ENCODE measurements at regions not wholly inside any gene's neighbourhood (a gene's known extent, or its start where the extent isn't known, plus 50 kb on each side); places are given as distances from the start of the nearest gene placed in this dataset.
"Not testable (repeated sequence)": the region's sequence is repeated elsewhere in the genome, so short reads cannot be mapped to it uniquely, and the experiment has no call there.

DNA sequence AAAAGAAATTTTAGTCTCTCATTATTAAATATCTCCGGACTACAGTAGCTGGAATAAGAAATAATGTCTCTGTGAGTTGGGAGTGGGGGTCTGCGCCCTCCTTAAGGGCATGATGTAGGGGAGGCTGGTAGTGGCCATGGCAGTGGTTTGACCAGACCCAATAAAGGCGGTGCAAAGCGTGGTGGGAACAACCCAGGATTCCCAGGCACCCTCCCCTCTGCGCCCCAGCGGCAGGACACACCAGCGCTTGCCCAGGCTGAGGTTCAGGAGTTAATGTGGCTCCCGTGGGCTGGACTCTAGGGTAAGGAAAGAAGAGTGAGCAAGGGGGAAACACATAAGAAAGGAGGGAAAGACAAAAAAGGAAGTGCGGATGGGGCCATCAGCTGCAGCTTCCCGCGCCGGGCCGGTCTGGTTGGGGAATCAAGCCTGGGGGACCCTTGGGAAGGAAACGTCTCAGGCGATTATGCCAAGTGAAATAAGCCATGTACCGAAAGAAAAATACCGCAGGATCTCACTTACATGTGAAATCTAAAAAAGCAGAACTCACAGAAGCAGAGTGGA is 157.5 kb upstream of the SMIM31 start:
- no peak for DNase-seq (ENCODE audit: low read depth)

DNA sequence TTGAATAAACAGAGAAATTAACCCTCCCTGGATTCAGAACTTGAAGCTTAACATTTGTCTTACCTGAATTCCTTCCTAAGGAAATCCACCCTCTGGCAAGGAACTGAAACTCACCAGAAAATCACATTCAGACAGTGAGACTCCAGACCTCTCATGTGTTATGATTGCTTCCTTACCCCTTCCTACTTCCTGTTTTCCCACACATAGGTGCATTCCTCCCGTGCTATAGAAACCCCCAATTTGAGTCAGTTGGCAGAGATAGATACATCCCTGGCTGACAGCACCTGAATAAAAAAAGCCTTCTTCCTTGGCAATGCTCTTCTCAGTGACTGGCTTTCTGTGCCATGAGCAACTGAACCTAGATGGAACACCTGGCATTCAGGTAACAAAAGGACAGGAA is 157.0 kb upstream of the SMIM31 start:
- DNase-seq (ENCODE audit: low read depth) = no peak

DNA sequence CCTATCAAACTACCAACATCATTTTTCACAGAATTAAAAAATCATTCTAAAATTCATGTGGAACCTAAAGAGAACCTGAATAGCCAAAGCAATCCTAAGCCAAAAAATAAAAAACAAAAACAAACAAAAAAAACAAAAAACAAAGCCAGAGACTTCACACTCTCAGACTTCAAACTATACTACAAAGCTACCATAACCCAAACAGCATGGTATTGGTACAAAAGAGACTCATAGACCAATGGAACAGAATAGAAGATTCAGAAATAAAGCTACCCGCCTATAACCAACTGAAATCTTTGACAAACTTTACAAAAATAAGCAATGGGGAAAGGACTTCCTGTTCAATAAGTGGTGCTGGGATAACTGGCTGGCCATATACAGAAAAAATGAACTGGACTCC is 152.3 kb upstream of the SMIM31 start:
- DNase-seq (ENCODE audit: low read depth) = no peak

DNA sequence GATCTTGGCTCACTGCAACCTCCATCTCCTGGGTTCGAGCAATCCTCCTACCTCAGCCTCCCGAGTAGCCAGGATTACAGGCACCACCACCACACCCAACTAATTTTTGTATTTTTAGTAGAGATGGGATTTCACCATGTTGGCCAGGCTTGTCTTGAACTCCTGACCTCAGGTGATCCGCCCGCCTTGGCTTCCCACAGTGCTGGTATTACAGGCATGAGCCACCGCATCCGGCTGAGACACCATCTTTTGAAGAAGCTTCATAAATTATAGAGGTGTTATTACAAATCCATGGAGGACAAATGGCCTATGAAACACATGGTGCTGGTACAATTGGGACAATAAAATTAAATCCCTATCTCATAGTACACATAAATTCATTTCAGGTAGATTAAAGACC is 148.1 kb upstream of the SMIM31 start:
- DNase-seq (ENCODE audit: low read depth) = not testable (repeated sequence)

- DNase-seq (ENCODE audit: low read depth) = no peak
These were observed 147.5 kb upstream of the SMIM31 start for GRCh38 chr4:164606478-164606877.

- no peak for DNase-seq (ENCODE audit: low read depth)
These were observed 140.7 kb upstream of the SMIM31 start for GRCh38 chr4:164613256-164613655.

DNA sequence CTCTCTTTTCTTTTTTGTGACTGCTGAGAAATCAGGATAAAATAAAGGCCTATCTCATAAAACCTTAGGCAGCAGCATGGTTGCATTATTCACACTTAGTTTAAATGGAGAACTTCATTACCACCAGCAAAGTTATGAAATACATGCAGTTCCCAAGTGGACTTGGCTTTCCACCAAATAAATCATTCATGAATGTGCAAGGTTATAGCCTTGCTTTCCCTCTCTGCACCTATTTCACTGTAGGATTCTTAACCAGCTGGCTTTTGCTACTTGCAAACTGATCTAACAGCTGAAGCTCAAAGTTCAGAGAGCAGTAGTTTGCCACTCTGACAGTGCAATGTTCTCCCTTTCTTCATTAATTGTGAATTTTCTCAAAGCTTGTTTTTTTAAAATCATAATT is 140.1 kb upstream of the SMIM31 start:
- DNase-seq (ENCODE audit: low read depth) = no peak

- no peak for DNase-seq (ENCODE audit: low read depth)
These were observed 139.6 kb upstream of the SMIM31 start for GRCh38 chr4:164614329-164614728.

DNA sequence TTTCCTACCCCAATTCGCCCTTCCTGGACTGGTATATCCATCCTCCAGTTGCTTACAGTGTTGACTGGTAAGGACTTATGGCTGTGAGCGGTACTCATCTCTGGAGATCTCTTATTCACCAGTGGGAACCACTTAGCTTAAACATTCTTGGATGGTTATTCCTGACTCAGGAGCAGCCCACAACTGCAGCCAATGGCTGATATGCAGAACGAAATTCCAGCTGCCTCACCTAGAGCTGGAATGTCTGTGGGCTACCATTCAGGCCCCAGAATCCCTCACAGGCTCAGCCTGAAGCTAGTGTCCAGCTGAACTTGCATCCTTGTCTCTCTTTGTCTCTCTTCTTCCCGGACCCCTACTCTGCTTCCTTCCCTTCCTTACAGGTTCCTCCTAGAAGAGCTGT is 138.9 kb upstream of the SMIM31 start:
- DNase-seq (ENCODE audit: low read depth) = no peak

DNA sequence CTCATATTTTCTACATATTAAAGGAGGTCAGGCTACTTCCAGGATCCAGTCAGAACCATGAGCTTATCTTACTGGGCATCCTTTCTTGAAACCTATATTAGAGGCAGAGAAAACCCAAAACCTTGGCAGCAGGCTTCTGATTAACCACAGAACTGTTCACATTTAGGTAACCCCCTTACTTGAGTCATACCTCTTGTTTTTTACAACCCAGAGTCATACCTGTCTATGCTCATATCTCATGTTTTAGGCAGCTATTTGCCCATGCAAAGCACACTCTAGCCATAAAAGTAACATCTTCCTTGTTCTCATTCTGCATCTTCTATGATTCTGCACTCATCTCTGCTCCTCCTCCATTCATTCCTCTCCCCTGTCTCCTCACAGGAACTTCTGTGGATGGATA is 138.0 kb upstream of the SMIM31 start:
- DNase-seq (ENCODE audit: low read depth) = no peak

- DNase-seq (ENCODE audit: low read depth) = no peak
These were observed 137.0 kb upstream of the SMIM31 start for GRCh38 chr4:164616961-164617360.

DNA sequence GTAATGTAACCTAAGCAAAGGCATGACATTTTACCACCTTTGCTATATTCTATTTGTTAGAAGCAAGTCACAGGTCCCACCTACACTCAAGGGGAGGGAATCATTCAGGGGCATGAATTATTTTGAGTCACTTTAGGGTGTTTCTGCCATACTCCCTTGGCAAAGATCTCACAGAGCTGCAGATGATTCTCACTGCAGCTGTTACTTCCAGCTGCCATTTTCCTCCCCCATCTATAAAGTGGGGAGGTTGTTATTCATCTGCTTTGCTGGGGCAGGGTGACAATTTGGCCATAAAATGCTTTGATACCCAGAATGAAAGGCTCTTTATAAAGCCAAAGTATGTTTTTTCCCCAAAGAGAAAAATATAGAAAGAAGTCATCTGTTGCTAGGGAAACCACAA is 136.5 kb upstream of the SMIM31 start:
- DNase-seq (ENCODE audit: low read depth) = no peak

GRCh38 chr4:164617911-164618310 is 136.0 kb upstream of the SMIM31 start:
- DNase-seq (ENCODE audit: low read depth) = no peak

DNA sequence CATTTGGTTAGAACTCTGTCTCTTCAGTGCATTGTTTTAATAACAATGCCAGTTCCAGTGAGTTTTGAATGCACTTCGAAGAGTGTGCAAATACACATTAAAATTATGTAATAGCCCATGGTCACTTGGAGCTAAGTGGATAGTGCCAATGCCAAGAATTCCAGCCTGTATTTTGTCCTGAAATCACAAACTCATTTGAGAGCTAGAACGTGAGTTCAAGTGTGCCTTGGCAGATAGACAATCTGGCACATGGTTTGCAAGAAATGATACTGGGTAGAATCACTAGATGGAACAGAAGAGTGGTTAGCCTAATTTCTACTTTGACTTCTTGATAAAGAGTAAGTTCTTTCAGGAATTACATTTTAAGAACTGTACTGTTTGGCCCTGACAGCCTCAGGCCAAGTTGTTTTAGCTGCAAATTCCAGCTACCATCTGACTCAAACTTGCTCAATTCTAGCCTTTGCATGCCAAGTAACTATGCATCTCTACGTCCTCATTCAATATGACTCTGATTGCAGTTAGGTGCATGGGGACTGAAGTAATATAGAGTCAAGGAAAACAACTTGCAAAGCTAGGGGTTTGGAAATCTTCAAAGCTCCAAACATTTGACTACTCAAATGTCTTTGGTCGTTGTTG is 131.9 kb upstream of the SMIM31 start:
- DNase-seq (ENCODE audit: low read depth) = no peak

GRCh38 chr4:164623099-164623498 is 130.8 kb upstream of the SMIM31 start:
- no peak for DNase-seq (ENCODE audit: low read depth)

- DNase-seq (ENCODE audit: low read depth) = no peak
These were observed 114.9 kb upstream of the SMIM31 start for GRCh38 chr4:164639001-164639400.

- DNase-seq (ENCODE audit: low read depth) = no peak
These were observed 105.6 kb upstream of the SMIM31 start for GRCh38 chr4:164648151-164648848.

DNA sequence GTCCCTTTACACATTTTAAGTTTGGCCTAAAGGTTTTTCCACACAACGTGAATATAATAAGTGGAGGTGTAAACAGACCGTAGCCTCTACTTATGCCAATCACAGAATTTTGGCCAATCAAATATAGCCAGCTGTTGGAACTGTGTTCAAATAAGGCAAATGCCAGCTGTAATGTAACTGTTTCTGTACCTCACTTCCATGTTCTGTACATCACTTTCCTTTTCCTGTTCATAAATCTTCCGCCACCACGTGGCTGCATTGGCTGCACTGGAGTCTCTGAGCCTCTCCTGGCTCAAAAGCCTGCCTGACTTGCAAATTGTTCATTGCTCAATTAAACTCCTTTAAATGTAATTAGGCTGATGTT is 105.1 kb upstream of the SMIM31 start:
- no peak for DNase-seq (ENCODE audit: low read depth)

DNA sequence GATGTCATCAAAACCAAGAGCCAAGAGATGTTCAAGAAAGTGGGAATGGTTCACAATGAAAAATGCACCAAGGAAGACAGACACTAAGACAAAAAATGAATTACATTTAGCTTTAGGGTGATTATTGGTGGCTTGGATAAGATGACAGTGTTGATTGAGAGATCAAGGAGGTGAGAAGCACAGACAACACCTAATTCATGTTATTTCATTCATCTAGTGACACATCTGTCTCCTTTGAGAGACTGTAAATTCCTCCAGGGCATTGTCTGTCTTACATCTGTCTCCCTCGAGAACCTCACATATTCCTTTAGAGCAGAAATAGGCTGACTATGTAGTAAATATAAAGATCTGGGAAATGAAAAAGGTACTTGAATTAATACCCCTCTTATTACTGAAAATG is 94.2 kb upstream of the SMIM31 start:
- no peak for DNase-seq (ENCODE audit: low read depth)

DNA sequence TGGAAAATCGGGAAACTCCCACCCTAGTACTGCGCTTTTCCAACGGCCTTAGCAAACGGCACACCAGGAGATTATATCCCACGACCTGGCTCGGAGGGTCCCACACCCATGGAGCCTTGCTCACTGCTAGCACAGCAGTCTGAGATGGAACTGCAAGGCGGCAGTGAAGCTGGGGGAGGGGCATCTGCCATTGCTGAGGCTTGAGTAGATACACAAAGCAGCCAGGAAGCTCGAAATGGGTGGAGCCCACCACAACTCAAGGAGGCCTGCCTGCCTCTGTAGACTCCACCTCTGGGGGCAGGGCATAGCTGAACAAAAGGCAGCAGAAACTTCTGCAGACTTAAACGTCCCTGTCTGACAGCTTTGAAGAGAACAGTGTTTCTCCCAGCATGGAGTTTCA is 77.8 kb upstream of the SMIM31 start:
- DNase-seq (ENCODE audit: low read depth) = not testable (repeated sequence)

- no peak for DNase-seq (ENCODE audit: low read depth)
These were observed 70.9 kb upstream of the SMIM31 start for GRCh38 chr4:164683040-164683439.

DNA sequence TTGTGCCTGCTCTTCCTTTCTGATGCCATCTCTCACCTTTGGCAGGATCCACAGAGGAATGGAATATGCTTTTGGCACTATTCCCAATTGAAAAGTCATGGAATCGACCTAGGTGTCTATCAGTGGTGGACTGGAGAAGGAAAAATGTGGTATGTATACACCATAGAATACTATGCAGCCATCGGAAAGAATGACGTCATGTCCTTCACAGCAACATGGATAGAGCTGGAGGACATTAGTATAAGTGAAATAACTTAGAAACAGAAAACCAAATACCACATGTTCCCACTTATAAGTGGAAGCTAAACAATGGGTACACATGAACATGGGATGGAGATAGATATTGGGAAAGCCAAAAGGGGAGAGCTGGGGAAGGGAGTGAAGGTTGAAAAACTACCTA is 58.3 kb upstream of the SMIM31 start:
- DNase-seq (ENCODE audit: low read depth) = no peak

DNA sequence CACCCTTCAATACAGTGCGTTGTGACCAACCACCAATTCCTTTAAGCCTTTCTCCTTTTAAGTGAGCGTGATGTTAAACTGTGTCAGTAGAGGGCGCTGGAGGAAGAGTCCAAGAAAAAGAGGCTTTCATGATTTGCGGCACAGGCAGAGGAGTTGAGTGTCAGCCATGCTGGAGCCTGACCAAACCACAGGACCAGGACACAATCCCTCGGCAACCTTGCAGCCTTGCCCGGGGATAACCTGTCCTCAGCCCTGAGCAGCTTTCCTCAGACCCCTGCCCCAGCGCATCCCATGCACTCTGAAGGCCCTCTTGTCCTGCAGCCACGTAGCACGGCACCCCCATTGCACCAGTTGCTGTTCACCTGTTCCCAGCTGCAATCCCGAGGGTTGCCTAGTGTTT is 53.5 kb upstream of the SMIM31 start:
- DNase-seq (ENCODE audit: low read depth) = no peak

GRCh38 chr4:164701665-164702064 is 52.3 kb upstream of the SMIM31 start:
- DNase-seq (ENCODE audit: low read depth) = no peak
